GM12878 (cell line): ENCODE measurements at regions not wholly inside any gene's neighbourhood (a gene's known extent, or its start where the extent isn't known, plus 50 kb on each side); places are given as distances from the start of the nearest gene placed in this dataset.
A peak's percentile ranks its signal among the peaks of the same experiment; 100 is the strongest.

ENCODE experiments used
- ATAC-seq: fragments of 200-7000 bp; cut with Tn5 transposase; 3 replicates; pipeline ENCODE4 v1.9.1; 2020; ENCODE audit warnings: mild to moderate bottlenecking, moderate library complexity
- BruUV-seq: library from RNA; stranded (reverse); fragments of 400-500 nt; replicated peaks from 2 replicates; lab custom pipeline; 2021; lab: Mats Ljungman, UMichigan
- CTCF ChIA-PET: fragments of 300-600 bp; sonication (Branson Sonifier 250); formaldehyde crosslinking; extraction: SDS; loops from one replicate; lab custom pipeline; 2021; ENCODE audit warnings: inconsistent platforms; lab: Yijun Ruan, JAX
- POLR2A ChIA-PET: fragments of 350-600 bp; formaldehyde crosslinking; extraction: SDS; loops from one replicate; lab custom pipeline; 2021; ENCODE audit warnings: inconsistent platforms; lab: Charles Lee
- RAD21 ChIA-PET: fragments of 300-600 bp; sonication (Branson Sonifier 250); formaldehyde crosslinking; loops from one replicate; lab custom pipeline; 2023; ENCODE audit warnings: antibody characterized with exemption; ENCODE audit not compliant: unreplicated experiment; lab: Charles Lee
- SMC1A ChIA-PET: fragments of 300-600 bp; sonication (Branson Sonifier 250); formaldehyde crosslinking; loops from one replicate; lab custom pipeline; 2023; ENCODE audit not compliant: unreplicated experiment, uncharacterized antibody; lab: Charles Lee
- DNase-seq: peaks from one replicate; pipeline ENCODE4 v3.0.0-alpha.2; 2011; ENCODE audit warnings: low read depth, low spot score
- FAIRE-seq: peaks from 3 replicates; lab custom pipeline; 2011; peaks lifted over from hg19 to GRCh38; lab: Jason Lieb, UNC
- H2AFZ ChIP-seq: 2 replicates; pipeline ENCODE4 v1.6.0; 2011; ENCODE audit warnings: low read depth, low read length, control low read depth; ENCODE audit not compliant: control insufficient read depth
- H3K27ac ChIP-seq: 2 replicates; pipeline ENCODE4 v1.5.1; 2011; ENCODE audit warnings: control low read depth; ENCODE audit not compliant: control insufficient read depth, insufficient read depth
- H3K27me3 ChIP-seq, 2 experiments: replicated peaks in 1 of 2; 2 replicates each; pipeline versions ENCODE4 v1.6.0 to v1.6.1; 2011; ENCODE audit warnings: low read length in 1 of 2; ENCODE audit not compliant: control insufficient read depth in 2 of 2, insufficient read depth in 2 of 2
- H3K36me3 ChIP-seq, 2 experiments: 2 replicates each; pipeline ENCODE4 v1.5.1; 2011; ENCODE audit warnings: low read length in 1 of 2; ENCODE audit not compliant: control insufficient read depth in 2 of 2, insufficient read depth in 2 of 2
- H3K4me1 ChIP-seq: 2 replicates; pipeline ENCODE4 v1.6.1; 2011; ENCODE audit warnings: mild to moderate bottlenecking, low read length, moderate library complexity, mixed read lengths; ENCODE audit not compliant: control insufficient read depth, insufficient read depth
- H3K4me2 ChIP-seq: 2 replicates; pipeline ENCODE4 v1.6.0; 2011; ENCODE audit warnings: control low read depth; ENCODE audit not compliant: control insufficient read depth, insufficient read depth
- H3K4me3 ChIP-seq: fragments of 200-600 bp; sonication (generic); 2 replicates; pipeline ENCODE4 v1.5.1; 2016
- H3K79me2 ChIP-seq: 2 replicates; pipeline ENCODE4 v1.6.0; 2011; ENCODE audit warnings: low read length; ENCODE audit not compliant: control insufficient read depth, insufficient read depth
- H3K9ac ChIP-seq: 2 replicates; pipeline ENCODE4 v1.8.0; 2011; ENCODE audit warnings: low read length, control low read depth, mixed read lengths; ENCODE audit not compliant: control insufficient read depth, insufficient read depth
- H3K9me3 ChIP-seq: replicated peaks from 3 replicates; pipeline ENCODE4 v1.5.1; 2011; ENCODE audit warnings: mild to moderate bottlenecking, low read length; ENCODE audit not compliant: control insufficient read depth, insufficient read depth
- H4K20me1 ChIP-seq: 2 replicates; pipeline ENCODE4 v1.6.0; 2011; ENCODE audit not compliant: control insufficient read depth, insufficient read depth
- BACH1 ChIP-seq: fragments of 450-650 bp; IDR thresholded peaks from 2 replicates; pipeline ENCODE4 v1.6.1; 2017; ENCODE audit warnings: mild to moderate bottlenecking, borderline replicate concordance
- EGR1 ChIP-seq, 2 experiments: IDR thresholded peaks; 1 replicate in 1 of 2; 2 replicates in 1 of 2; pipeline ENCODE4 v1.6.1; 2011 to 2012; ENCODE audit warnings: low read depth in 2 of 2, low read length in 2 of 2, borderline replicate concordance in 1 of 2, mild to moderate bottlenecking in 1 of 2, moderate library complexity in 1 of 2
- MEF2B ChIP-seq: fragments of 450-650 bp; IDR thresholded peaks from 2 replicates; pipeline ENCODE4 v1.6.1; 2018; ENCODE audit warnings: mild to moderate bottlenecking, moderate library complexity; ENCODE audit not compliant: partially characterized antibody, poor library complexity, severe bottlenecking
- MYB ChIP-seq: fragments of 150-350 bp; IDR thresholded peaks from 2 replicates; pipeline ENCODE4 v1.6.1; 2014; ENCODE audit warnings: mild to moderate bottlenecking, low read depth, low read length, borderline replicate concordance
- NR2C2 ChIP-seq: IDR thresholded peaks from 2 replicates; pipeline ENCODE4 v1.6.1; 2011; ENCODE audit warnings: borderline replicate concordance, low read depth; ENCODE audit not compliant: control insufficient read depth, insufficient read length
- RELA ChIP-seq: fragments of 450-650 bp; IDR thresholded peaks from 2 replicates; pipeline ENCODE4 v1.8.0; 2014; ENCODE audit warnings: borderline replicate concordance; ENCODE audit not compliant: partially characterized antibody
- RUNX3 ChIP-seq: IDR thresholded peaks from 2 replicates; pipeline ENCODE4 v1.6.1; 2012; ENCODE audit warnings: low read length, inconsistent platforms
- SRF ChIP-seq, 2 experiments: IDR thresholded peaks; 2 replicates each; pipeline ENCODE4 v1.6.1; 2011; ENCODE audit warnings: low read depth in 2 of 2, low read length in 2 of 2, mild to moderate bottlenecking in 1 of 2, moderate library complexity in 1 of 2
- WGBS: methylation state at CpG from one replicate; pipeline ENCODE4 v1.1.6; 2016; ENCODE audit warnings: low lambda C conversion rate; ENCODE audit not compliant: insufficient replicate concordance, insufficient coverage; ENCODE audit errors: missing lambda C conversion rate; 5-methylcytosine and 5-hydroxymethylcytosine counted together
- in situ Hi-C: fragments of 300-500 bp; cut with MboI; formaldehyde crosslinking; loops from 9 replicates; pipeline ENCODE4 v1.14.3; 2018; ENCODE audit warnings: mixed read lengths
- intact Hi-C: fragments of 100-400 bp; cut with micrococcal nuclease; formaldehyde crosslinking; loops from one replicate; pipeline ENCODE4 v1.14.2; 2022; ENCODE audit not compliant: unreplicated experiment
- TF ChIP-seq, protein P1 (sequence below): fragments of 450-650 bp; formaldehyde crosslinking; IDR thresholded peaks from 2 replicates; pipeline ENCODE4 v1.5.0; 2022; ENCODE audit warnings: mild to moderate bottlenecking, missing genetic modification characterization
- TF ChIP-seq, protein P2 (sequence below): fragments of 450-650 bp; IDR thresholded peaks from 2 replicates; pipeline ENCODE4 v1.6.1; 2017; ENCODE audit warnings: mild to moderate bottlenecking, low read depth, inconsistent platforms; ENCODE audit not compliant: poor library complexity, severe bottlenecking
- TF ChIP-seq, protein P3 (sequence below): IDR thresholded peaks from 2 replicates; pipeline ENCODE4 v1.6.1; 2011; ENCODE audit warnings: borderline replicate concordance, low read depth, mild to moderate bottlenecking, moderate library complexity, low read length; ENCODE audit not compliant: insufficient read depth, poor library complexity, severe bottlenecking

DNA sequence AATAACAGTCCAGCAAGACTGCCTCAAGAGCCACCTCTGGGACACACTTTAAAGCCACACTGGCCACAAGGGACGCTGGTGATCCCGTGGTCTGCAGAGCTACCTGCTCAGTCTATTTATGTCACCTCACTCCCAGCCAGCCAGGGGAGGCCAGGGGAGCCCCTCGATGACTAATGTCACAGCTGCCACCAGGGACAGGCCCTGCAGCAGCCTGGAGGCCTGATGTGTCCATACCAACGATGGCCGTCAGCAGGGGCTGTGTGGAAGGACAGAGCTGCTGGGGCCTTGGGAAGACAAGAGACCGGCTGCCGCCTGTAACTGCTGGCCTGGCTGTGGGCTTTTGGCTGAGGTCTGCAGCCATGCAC, 71.0 kb downstream of the SIK1 start (continued):
- peak; percentile 80 for TF ChIP-seq MEF2B
- TF ChIP-seq SRF (IDR thresholded peaks at IDR 0.05; ENCODE audit: low read depth in 2 of 2, low read length in 2 of 2) = no peak
- TF ChIP-seq, protein P1, sequence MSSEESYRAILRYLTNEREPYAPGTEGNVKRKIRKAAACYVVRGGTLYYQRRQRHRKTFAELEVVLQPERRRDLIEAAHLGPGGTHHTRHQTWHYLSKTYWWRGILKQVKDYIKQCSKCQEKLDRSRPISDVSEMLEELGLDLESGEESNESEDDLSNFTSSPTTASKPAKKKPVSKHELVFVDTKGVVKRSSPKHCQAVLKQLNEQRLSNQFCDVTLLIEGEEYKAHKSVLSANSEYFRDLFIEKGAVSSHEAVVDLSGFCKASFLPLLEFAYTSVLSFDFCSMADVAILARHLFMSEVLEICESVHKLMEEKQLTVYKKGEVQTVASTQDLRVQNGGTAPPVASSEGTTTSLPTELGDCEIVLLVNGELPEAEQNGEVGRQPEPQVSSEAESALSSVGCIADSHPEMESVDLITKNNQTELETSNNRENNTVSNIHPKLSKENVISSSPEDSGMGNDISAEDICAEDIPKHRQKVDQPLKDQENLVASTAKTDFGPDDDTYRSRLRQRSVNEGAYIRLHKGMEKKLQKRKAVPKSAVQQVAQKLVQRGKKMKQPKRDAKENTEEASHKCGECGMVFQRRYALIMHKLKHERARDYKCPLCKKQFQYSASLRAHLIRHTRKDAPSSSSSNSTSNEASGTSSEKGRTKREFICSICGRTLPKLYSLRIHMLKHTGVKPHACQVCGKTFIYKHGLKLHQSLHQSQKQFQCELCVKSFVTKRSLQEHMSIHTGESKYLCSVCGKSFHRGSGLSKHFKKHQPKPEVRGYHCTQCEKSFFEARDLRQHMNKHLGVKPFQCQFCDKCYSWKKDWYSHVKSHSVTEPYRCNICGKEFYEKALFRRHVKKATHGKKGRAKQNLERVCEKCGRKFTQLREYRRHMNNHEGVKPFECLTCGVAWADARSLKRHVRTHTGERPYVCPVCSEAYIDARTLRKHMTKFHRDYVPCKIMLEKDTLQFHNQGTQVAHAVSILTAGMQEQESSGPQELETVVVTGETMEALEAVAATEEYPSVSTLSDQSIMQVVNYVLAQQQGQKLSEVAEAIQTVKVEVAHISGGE = no peak
- TF ChIP-seq MYB = no peak
- no peak for TF ChIP-seq RUNX3
- peak; percentile 3 for TF ChIP-seq RELA
- no peak for TF ChIP-seq NR2C2

DNA sequence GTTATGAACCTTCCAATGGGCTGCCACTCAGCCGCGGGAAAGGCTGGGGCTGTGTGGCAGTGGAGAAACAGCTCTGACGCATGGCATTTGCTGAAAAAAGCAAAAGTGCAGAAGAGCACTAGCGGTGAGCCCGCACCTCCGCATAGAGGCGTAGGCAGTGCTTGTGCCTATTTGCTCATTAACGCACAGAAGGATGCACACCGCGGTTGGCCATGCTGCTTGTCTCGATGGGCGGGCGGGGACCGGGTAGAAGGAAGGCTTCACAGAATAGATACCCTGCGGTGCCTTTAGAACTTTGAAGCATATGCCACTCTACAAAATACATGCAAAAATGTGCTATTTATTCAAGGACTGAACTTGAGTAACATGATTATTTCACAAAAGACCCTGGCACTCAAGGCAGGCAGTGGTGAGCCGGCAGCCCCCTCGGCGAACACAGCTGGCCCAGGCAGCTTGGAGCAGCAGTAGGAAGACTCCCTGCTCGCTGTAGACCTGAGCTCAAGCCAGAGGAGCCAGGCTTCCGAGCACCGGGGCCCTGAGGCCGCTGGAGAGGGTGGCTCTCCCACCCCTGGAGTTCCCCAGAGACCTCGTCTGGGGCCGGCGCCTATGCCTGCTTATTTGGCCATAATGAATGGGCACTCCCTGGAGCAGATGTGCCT, 71.5 kb downstream of the SIK1 start:
- peak overlapping the region; percentile 28 for H3K27ac ChIP-seq
- DNase-seq = no peak
- no peaks in the 10 kb centered on the region for H3K36me3 ChIP-seq
- H3K4me1 ChIP-seq = peaks cover 53% of the 10 kb centered on the region
- WGBS = 34% methylated on average over 24 of the region's 25 CpGs
- ATAC-seq = no peak
- in situ Hi-C loops (no loop called here), intact Hi-C loops (no loop called here)
- ChIA-PET RAD21 (interaction anchor here (1.0 to 1.3 kb wide), 2 partner anchors 37 to 43 kb away, joined by 3 to 4 read pairs; no protein-coding TSS in a partner anchor), SMC1A (interaction anchor here (1.0 to 1.6 kb wide), 2 partner anchors 40 to 78 kb away, joined by 3 read pairs; no protein-coding TSS in a partner anchor), CTCF (interaction anchor here (3.1 kb wide), 1 partner anchor 15 kb away, joined by 12 read pairs; no protein-coding TSS in a partner anchor), POLR2A (interaction anchor here (1.0 to 1.3 kb wide), 2 partner anchors 14 to 36 kb away, joined by 4 to 5 read pairs; no protein-coding TSS in a partner anchor)
- no peaks in the 10 kb centered on the region for H3K27me3 ChIP-seq
- peak overlapping the region; percentile 50; the same call in 1 of the 2 replicates for H2AFZ ChIP-seq
- no peaks in the 10 kb centered on the region for H4K20me1 ChIP-seq
- no peaks in the 10 kb centered on the region; the same call in 2 of the 3 replicates for H3K9me3 ChIP-seq
- H3K79me2 ChIP-seq = peaks cover 12% of the 10 kb centered on the region
- BruUV-seq = no TSS peak
- H3K4me3 ChIP-seq = no peak overlapping the region; the same call in 1 of the 2 replicates
- FAIRE-seq = no peak
- H3K9ac ChIP-seq = peak overlapping the region; percentile 11
- peak overlapping the region; percentile 74 for H3K4me2 ChIP-seq
- TF ChIP-seq, protein P2, sequence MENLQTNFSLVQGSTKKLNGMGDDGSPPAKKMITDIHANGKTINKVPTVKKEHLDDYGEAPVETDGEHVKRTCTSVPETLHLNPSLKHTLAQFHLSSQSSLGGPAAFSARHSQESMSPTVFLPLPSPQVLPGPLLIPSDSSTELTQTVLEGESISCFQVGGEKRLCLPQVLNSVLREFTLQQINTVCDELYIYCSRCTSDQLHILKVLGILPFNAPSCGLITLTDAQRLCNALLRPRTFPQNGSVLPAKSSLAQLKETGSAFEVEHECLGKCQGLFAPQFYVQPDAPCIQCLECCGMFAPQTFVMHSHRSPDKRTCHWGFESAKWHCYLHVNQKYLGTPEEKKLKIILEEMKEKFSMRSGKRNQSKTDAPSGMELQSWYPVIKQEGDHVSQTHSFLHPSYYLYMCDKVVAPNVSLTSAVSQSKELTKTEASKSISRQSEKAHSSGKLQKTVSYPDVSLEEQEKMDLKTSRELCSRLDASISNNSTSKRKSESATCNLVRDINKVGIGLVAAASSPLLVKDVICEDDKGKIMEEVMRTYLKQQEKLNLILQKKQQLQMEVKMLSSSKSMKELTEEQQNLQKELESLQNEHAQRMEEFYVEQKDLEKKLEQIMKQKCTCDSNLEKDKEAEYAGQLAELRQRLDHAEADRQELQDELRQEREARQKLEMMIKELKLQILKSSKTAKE = no peak
- TF ChIP-seq, protein P3, sequence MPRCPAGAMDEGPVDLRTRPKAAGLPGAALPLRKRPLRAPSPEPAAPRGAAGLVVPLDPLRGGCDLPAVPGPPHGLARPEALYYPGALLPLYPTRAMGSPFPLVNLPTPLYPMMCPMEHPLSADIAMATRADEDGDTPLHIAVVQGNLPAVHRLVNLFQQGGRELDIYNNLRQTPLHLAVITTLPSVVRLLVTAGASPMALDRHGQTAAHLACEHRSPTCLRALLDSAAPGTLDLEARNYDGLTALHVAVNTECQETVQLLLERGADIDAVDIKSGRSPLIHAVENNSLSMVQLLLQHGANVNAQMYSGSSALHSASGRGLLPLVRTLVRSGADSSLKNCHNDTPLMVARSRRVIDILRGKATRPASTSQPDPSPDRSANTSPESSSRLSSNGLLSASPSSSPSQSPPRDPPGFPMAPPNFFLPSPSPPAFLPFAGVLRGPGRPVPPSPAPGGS = peak; percentile 40
- TF ChIP-seq BACH1 = no peak
- TF ChIP-seq EGR1 (IDR thresholded peaks at IDR 0.05; ENCODE audit: borderline replicate concordance in 1 of 2, low read depth in 2 of 2, low read length in 2 of 2) = peak in 1 of 2 experiments; percentile 56; a peak in 2 of 3 replicates
